22Rv1 (cell line): ENCODE measurements at regions not wholly inside any gene's neighbourhood (a gene's known extent, or its start where the extent isn't known, plus 50 kb on each side); places are given as distances from the start of the nearest gene placed in this dataset.

Experiments
- CTCF ChIP-seq: fragments of 450-650 bp; IDR thresholded peaks from 2 replicates; pipeline ENCODE4 v1.5.1; 2017; ENCODE audit warnings: mild to moderate bottlenecking
- ZFX ChIP-seq: fragments of 450-650 bp; IDR thresholded peaks from 2 replicates; pipeline ENCODE4 v1.6.1; 2017; ENCODE audit warnings: antibody characterized with exemption, borderline replicate concordance

GRCh38 chr7:67618556-67619162 is 622.0 kb downstream of the TYW1 start:
- TF ChIP-seq CTCF = no peak
- TF ChIP-seq ZFX = no peak
